HCT116 (cell line): ENCODE measurements at regions not wholly inside any gene's neighbourhood (a gene's known extent, or its start where the extent isn't known, plus 50 kb on each side); places are given as distances from the start of the nearest gene placed in this dataset.

ENCODE experiments used
- ATAC-seq: fragments of 200-7000 bp; cut with Tn5 transposase; 2 replicates; pipeline ENCODE4 v1.9.1; 2020; ENCODE audit warnings: mild to moderate bottlenecking, moderate library complexity
- BruUV-seq: library from RNA; stranded (reverse); fragments of 400-500 nt; replicated peaks from 2 replicates; lab custom pipeline; 2021; lab: Mats Ljungman, UMichigan
- CTCF ChIA-PET: fragments of 300-600 bp; sonication (Branson Sonifier 250); formaldehyde crosslinking; loops from one replicate; lab custom pipeline; 2021; ENCODE audit warnings: antibody characterized with exemption; lab: Charles Lee
- POLR2A ChIA-PET: fragments of 300-600, 350-600 bp; sonication (Branson Sonifier 250); formaldehyde crosslinking; loops from one replicate; lab custom pipeline; 2021; ENCODE audit warnings: antibody characterized with exemption; lab: Charles Lee
- RAD21 ChIA-PET, 2 experiments: fragments of 300-600 bp; sonication (Branson Sonifier 250); formaldehyde crosslinking; loops; one replicate each; lab custom pipeline; 2023; ENCODE audit warnings: low total read pairs in 2 of 2; ENCODE audit not compliant: uncharacterized antibody in 2 of 2, unreplicated experiment in 2 of 2, low non-redundant PET in 1 of 2; lab: Charles Lee
- DNase-seq: peaks from one replicate; pipeline ENCODE4 v3.0.0-alpha.2; 2010; ENCODE audit warnings: low read depth, low spot score
- H2AFZ ChIP-seq: fragments of 200-600 bp; shearing (Covaris generic), sonication (generic); 2 replicates; pipeline ENCODE4 v1.6.1; 2017; ENCODE audit warnings: low read depth, mixed run types, mixed read lengths, antibody characterized with exemption, low read length; ENCODE audit not compliant: poor library complexity, severe bottlenecking
- H3K27ac ChIP-seq: 2 replicates; pipeline ENCODE4 v1.5.1; 2012; ENCODE audit warnings: low read depth, low read length
- H3K27me3 ChIP-seq: fragments of 200-600 bp; sonication (generic); 2 replicates; pipeline ENCODE4 v1.6.1; 2016; ENCODE audit warnings: mixed run types, low read length, mixed read lengths; ENCODE audit not compliant: insufficient read depth
- H3K36me3 ChIP-seq, 2 experiments: fragments of 200-500 bp in 1 of 2; fragments of 200-600 bp in 1 of 2; sonication (Bioruptor generic) in 1 of 2; sonication (generic) in 1 of 2; 2 replicates each; pipeline versions ENCODE4 v1.5.1 to v1.6.1; 2014 to 2016; ENCODE audit warnings: low read length in 2 of 2, inconsistent platforms in 1 of 2, mixed read lengths in 1 of 2, mixed run types in 1 of 2; ENCODE audit not compliant: insufficient read depth in 2 of 2, control insufficient read depth in 1 of 2
- H3K4me1 ChIP-seq, 2 experiments: fragments of 200-600 bp in 1 of 2; sonication (generic) in 1 of 2; 2 replicates each; pipeline versions ENCODE4 v1.5.1 to v1.6.1; 2012 to 2017; ENCODE audit warnings: low read length in 2 of 2, inconsistent platforms in 1 of 2, mild to moderate bottlenecking in 1 of 2, mixed read lengths in 1 of 2, mixed run types in 1 of 2, moderate library complexity in 1 of 2; ENCODE audit not compliant: insufficient read depth in 2 of 2, control insufficient read depth in 1 of 2
- H3K4me2 ChIP-seq: fragments of 200-600 bp; sonication (generic); 2 replicates; pipeline ENCODE4 v1.6.1; 2017; ENCODE audit warnings: mixed run types, low read length, mixed read lengths
- H3K4me3 ChIP-seq, 2 experiments: fragments of 200-600 bp in 1 of 2; sonication (generic) in 1 of 2; replicated peaks in 1 of 2; 2 replicates each; pipeline ENCODE4 v1.5.1; 2011 to 2016; ENCODE audit warnings: low read length in 2 of 2, control low read depth in 1 of 2, low read depth in 1 of 2, mild to moderate bottlenecking in 1 of 2, mixed read lengths in 1 of 2, mixed run types in 1 of 2
- H3K79me2 ChIP-seq: fragments of 200-600 bp; sonication (generic); 2 replicates; pipeline ENCODE4 v1.6.1; 2017; ENCODE audit warnings: mild to moderate bottlenecking, mixed run types, low read length, moderate library complexity, mixed read lengths; ENCODE audit not compliant: insufficient read depth
- H3K9ac ChIP-seq: fragments of 200-600 bp; sonication (generic); 2 replicates; pipeline ENCODE4 v1.6.1; 2016; ENCODE audit warnings: low read length, mixed read lengths
- H3K9me2 ChIP-seq: fragments of 200-600 bp; sonication (generic), shearing (Covaris generic); 2 replicates; pipeline ENCODE4 v1.6.1; 2017; ENCODE audit warnings: mixed run types, mild to moderate bottlenecking, moderate library complexity; ENCODE audit not compliant: insufficient read depth
- H3K9me3 ChIP-seq, 2 experiments: fragments of 200-500 bp in 1 of 2; fragments of 200-600 bp in 1 of 2; sonication (Bioruptor generic) in 1 of 2; sonication (generic) in 1 of 2; 2 replicates each; pipeline ENCODE4 v1.6.1; 2014 to 2017; ENCODE audit warnings: low read length in 2 of 2, mixed read lengths in 2 of 2, inconsistent platforms in 1 of 2, low read depth in 1 of 2, mild to moderate bottlenecking in 1 of 2, mixed run types in 1 of 2, moderate library complexity in 1 of 2; ENCODE audit not compliant: control insufficient read depth in 1 of 2, insufficient read depth in 1 of 2
- H4K20me1 ChIP-seq: fragments of 200-600 bp; sonication (generic), shearing (Covaris generic); 2 replicates; pipeline ENCODE4 v1.6.1; 2017; ENCODE audit warnings: mixed run types, mild to moderate bottlenecking, moderate library complexity; ENCODE audit not compliant: insufficient read depth
- CBX3 ChIP-seq: IDR thresholded peaks from 2 replicates; pipeline ENCODE4 v1.6.1; 2012; ENCODE audit warnings: low read depth
- CEBPB ChIP-seq: IDR thresholded peaks from 2 replicates; pipeline ENCODE4 v1.6.1; 2012; ENCODE audit warnings: low read depth
- EGR1 ChIP-seq: IDR thresholded peaks from 2 replicates; pipeline ENCODE4 v1.6.1; 2012; ENCODE audit warnings: low read depth
- EZH2 ChIP-seq: fragments of 200-600 bp; sonication (generic); IDR thresholded peaks from 2 replicates; pipeline ENCODE4 v1.6.1; 2017; ENCODE audit warnings: antibody characterized with exemption, mixed run types
- EZH2phosphoT487 ChIP-seq: fragments of 200-600 bp; IDR thresholded peaks from 2 replicates; pipeline ENCODE4 v1.6.1; 2018; ENCODE audit warnings: antibody characterized with exemption, borderline replicate concordance
- POLR2A ChIP-seq: IDR thresholded peaks from 2 replicates; pipeline ENCODE4 v1.7.0; 2011; ENCODE audit warnings: borderline replicate concordance; ENCODE audit not compliant: insufficient read depth, insufficient read length; ENCODE audit errors: extremely low read depth
- RAD21 ChIP-seq: IDR thresholded peaks from 2 replicates; pipeline ENCODE4 v1.6.1; 2012; ENCODE audit warnings: low read depth, mild to moderate bottlenecking
- SP1 ChIP-seq: IDR thresholded peaks from 2 replicates; pipeline ENCODE4 v1.6.1; 2012; ENCODE audit warnings: low read depth
- TCF7L2 ChIP-seq: IDR thresholded peaks from 2 replicates; pipeline ENCODE4 v1.7.0; 2011; ENCODE audit warnings: borderline replicate concordance, inconsistent platforms; ENCODE audit not compliant: insufficient read depth, insufficient read length; ENCODE audit errors: extremely low read depth
- YY1 ChIP-seq: IDR thresholded peaks from 2 replicates; pipeline ENCODE4 v1.6.1; 2011; ENCODE audit warnings: low read length, low read depth, moderate library complexity, mild to moderate bottlenecking; ENCODE audit not compliant: insufficient replicate concordance; ENCODE audit errors: extremely low read depth
- ZFX ChIP-seq: fragments of 450-650 bp; IDR thresholded peaks from 2 replicates; pipeline ENCODE4 v1.6.1; 2017
- ZNF274 ChIP-seq: fragments of 200-500 bp; sonication (Bioruptor generic); IDR thresholded peaks from 2 replicates; pipeline ENCODE4 v1.6.1; 2014; ENCODE audit warnings: mild to moderate bottlenecking, low read depth, low read length, inconsistent platforms
- intact Hi-C: fragments of 100-400 bp; cut with micrococcal nuclease; formaldehyde crosslinking; loops from 2 replicates; pipeline ENCODE4 v1.10.0; 2022
- TF ChIP-seq, protein P1 (sequence below): IDR thresholded peaks from 2 replicates; pipeline ENCODE4 v1.6.1; 2012; ENCODE audit warnings: low read depth
- TF ChIP-seq, protein P2 (sequence below): IDR thresholded peaks from 2 replicates; pipeline ENCODE4 v1.6.1; 2012
- TF ChIP-seq, protein P3 (sequence below), 3 experiments: fragments of 200-600 bp in 1 of 3; sonication (generic) in 1 of 3; IDR thresholded peaks in 2 of 3; conservative IDR thresholded peaks in 1 of 3; 2 replicates each; pipeline ENCODE4 v1.5.1; 2012 to 2017; ENCODE audit warnings: low read depth in 2 of 3, low read length in 2 of 3, antibody characterized with exemption in 1 of 3, borderline replicate concordance in 1 of 3, control low read depth in 1 of 3, mild to moderate bottlenecking in 1 of 3, mixed read lengths in 1 of 3, mixed run types in 1 of 3, moderate library complexity in 1 of 3; ENCODE audit not compliant: insufficient read depth in 1 of 3
- TF ChIP-seq, protein P4 (sequence below): IDR thresholded peaks from 2 replicates; pipeline ENCODE4 v1.6.1; 2011; ENCODE audit warnings: mild to moderate bottlenecking, low read length, moderate library complexity; ENCODE audit not compliant: insufficient replicate concordance; ENCODE audit errors: extremely low read depth
- TF ChIP-seq, protein P5 (sequence below): IDR thresholded peaks from 2 replicates; pipeline ENCODE4 v1.6.1; 2012

DNA sequence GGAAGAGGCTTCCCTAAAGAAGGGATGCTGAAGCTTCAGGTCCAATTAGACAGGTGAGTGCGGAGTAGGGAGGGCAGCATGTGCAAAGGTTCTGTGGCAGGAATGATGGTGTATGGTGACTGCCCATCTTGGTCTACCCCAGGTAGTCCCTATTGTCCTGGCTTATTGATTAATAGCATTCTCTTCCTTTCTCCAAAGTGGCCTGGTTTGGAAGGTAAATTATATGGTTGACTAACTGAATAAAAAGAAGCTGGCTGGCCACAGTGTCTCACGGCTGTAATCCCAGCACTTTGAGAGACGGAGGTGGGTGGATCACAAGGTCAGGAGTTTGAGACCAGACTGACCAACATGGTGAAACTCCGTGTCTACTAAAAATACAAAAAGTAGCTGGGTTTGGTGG, 230.5 kb downstream of the MIAT start:
- DNase-seq (no peak), ATAC-seq (no peak)
- no TSS peak for BruUV-seq
- TF ChIP-seq ZFX (no peak), YY1 (no peak), RAD21 (no peak), ZNF274 (no peak), CEBPB (no peak), EGR1 (no peak), POLR2A (no peak), CBX3 (no peak), EZH2 (no peak), SP1 (no peak), TCF7L2 (no peak), EZH2phosphoT487 (no peak)
- TF ChIP-seq, protein P1, sequence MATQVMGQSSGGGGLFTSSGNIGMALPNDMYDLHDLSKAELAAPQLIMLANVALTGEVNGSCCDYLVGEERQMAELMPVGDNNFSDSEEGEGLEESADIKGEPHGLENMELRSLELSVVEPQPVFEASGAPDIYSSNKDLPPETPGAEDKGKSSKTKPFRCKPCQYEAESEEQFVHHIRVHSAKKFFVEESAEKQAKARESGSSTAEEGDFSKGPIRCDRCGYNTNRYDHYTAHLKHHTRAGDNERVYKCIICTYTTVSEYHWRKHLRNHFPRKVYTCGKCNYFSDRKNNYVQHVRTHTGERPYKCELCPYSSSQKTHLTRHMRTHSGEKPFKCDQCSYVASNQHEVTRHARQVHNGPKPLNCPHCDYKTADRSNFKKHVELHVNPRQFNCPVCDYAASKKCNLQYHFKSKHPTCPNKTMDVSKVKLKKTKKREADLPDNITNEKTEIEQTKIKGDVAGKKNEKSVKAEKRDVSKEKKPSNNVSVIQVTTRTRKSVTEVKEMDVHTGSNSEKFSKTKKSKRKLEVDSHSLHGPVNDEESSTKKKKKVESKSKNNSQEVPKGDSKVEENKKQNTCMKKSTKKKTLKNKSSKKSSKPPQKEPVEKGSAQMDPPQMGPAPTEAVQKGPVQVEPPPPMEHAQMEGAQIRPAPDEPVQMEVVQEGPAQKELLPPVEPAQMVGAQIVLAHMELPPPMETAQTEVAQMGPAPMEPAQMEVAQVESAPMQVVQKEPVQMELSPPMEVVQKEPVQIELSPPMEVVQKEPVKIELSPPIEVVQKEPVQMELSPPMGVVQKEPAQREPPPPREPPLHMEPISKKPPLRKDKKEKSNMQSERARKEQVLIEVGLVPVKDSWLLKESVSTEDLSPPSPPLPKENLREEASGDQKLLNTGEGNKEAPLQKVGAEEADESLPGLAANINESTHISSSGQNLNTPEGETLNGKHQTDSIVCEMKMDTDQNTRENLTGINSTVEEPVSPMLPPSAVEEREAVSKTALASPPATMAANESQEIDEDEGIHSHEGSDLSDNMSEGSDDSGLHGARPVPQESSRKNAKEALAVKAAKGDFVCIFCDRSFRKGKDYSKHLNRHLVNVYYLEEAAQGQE: no peak
- TF ChIP-seq, protein P2, sequence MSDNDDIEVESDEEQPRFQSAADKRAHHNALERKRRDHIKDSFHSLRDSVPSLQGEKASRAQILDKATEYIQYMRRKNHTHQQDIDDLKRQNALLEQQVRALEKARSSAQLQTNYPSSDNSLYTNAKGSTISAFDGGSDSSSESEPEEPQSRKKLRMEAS: no peak
- TF ChIP-seq, protein P3, sequence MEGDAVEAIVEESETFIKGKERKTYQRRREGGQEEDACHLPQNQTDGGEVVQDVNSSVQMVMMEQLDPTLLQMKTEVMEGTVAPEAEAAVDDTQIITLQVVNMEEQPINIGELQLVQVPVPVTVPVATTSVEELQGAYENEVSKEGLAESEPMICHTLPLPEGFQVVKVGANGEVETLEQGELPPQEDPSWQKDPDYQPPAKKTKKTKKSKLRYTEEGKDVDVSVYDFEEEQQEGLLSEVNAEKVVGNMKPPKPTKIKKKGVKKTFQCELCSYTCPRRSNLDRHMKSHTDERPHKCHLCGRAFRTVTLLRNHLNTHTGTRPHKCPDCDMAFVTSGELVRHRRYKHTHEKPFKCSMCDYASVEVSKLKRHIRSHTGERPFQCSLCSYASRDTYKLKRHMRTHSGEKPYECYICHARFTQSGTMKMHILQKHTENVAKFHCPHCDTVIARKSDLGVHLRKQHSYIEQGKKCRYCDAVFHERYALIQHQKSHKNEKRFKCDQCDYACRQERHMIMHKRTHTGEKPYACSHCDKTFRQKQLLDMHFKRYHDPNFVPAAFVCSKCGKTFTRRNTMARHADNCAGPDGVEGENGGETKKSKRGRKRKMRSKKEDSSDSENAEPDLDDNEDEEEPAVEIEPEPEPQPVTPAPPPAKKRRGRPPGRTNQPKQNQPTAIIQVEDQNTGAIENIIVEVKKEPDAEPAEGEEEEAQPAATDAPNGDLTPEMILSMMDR (IDR thresholded peaks at IDR 0.05 in 2 of 3, conservative IDR thresholded peaks at IDR 0.05 in 1 of 3; ENCODE audit: borderline replicate concordance in 1 of 3, insufficient read depth in 1 of 3, low read depth in 2 of 3, low read length in 2 of 3): no peak
- TF ChIP-seq, protein P4, sequence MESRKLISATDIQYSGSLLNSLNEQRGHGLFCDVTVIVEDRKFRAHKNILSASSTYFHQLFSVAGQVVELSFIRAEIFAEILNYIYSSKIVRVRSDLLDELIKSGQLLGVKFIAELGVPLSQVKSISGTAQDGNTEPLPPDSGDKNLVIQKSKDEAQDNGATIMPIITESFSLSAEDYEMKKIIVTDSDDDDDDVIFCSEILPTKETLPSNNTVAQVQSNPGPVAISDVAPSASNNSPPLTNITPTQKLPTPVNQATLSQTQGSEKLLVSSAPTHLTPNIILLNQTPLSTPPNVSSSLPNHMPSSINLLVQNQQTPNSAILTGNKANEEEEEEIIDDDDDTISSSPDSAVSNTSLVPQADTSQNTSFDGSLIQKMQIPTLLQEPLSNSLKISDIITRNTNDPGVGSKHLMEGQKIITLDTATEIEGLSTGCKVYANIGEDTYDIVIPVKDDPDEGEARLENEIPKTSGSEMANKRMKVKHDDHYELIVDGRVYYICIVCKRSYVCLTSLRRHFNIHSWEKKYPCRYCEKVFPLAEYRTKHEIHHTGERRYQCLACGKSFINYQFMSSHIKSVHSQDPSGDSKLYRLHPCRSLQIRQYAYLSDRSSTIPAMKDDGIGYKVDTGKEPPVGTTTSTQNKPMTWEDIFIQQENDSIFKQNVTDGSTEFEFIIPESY: no peak
- TF ChIP-seq, protein P5, sequence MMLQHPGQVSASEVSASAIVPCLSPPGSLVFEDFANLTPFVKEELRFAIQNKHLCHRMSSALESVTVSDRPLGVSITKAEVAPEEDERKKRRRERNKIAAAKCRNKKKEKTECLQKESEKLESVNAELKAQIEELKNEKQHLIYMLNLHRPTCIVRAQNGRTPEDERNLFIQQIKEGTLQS: no peak
- no peaks in the 10 kb centered on the region for H4K20me1 ChIP-seq
- no peaks in the 10 kb centered on the region for H3K9me3 ChIP-seq
- intact Hi-C loops: no loop called here
- H3K4me1 ChIP-seq: peaks cover 0 to 4% of the 10 kb centered on the region in 2 experiments; a peak in 1 of 4 replicates
- no peak overlapping the region for H2AFZ ChIP-seq
- H3K79me2 ChIP-seq: no peaks in the 10 kb centered on the region
- no peaks in the 10 kb centered on the region for H3K9me2 ChIP-seq
- ChIA-PET RAD21 (no interaction called here), POLR2A (no interaction called here), CTCF (no interaction called here)
- H3K9ac ChIP-seq: no peak overlapping the region
- no peak overlapping the region for H3K27ac ChIP-seq
- no peaks in the 10 kb centered on the region for H3K36me3 ChIP-seq
- no peak overlapping the region for H3K4me2 ChIP-seq
- peaks cover 56% of the 10 kb centered on the region for H3K27me3 ChIP-seq
- H3K4me3 ChIP-seq: no peak overlapping the region
